22Rv1 (cell line): ENCODE measurements at regions not wholly inside any gene's neighbourhood (a gene's known extent, or its start where the extent isn't known, plus 50 kb on each side); places are given as distances from the start of the nearest gene placed in this dataset.

Experiments
- ZFX ChIP-seq: fragments of 450-650 bp; IDR thresholded peaks from 2 replicates; pipeline ENCODE4 v1.6.1; 2017; ENCODE audit warnings: antibody characterized with exemption, borderline replicate concordance
- TF ChIP-seq, protein P1 (sequence below): fragments of 450-650 bp; IDR thresholded peaks from 2 replicates; pipeline ENCODE4 v1.5.1; 2017; ENCODE audit warnings: mild to moderate bottlenecking

DNA sequence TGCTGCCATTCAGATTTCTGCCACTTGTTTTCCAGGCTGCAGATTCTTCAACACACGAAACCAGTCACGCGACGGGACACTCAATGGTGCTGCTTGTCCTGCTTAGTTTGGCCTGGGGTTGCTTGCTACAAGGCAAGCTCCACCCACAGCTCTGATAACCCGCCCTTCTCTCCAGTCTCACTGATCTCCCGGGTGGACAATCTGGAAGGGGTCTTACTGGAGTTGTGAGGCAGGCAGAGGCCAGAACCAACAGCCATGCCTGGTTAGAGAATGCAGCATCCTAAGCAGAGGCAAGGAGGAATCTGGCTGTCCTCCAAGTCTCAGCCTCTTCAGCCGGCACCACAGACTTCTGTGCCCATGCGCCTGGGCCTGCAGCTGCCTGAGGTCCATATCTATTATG is 119.1 kb downstream of the KCNJ12 start:
- TF ChIP-seq, protein P1, sequence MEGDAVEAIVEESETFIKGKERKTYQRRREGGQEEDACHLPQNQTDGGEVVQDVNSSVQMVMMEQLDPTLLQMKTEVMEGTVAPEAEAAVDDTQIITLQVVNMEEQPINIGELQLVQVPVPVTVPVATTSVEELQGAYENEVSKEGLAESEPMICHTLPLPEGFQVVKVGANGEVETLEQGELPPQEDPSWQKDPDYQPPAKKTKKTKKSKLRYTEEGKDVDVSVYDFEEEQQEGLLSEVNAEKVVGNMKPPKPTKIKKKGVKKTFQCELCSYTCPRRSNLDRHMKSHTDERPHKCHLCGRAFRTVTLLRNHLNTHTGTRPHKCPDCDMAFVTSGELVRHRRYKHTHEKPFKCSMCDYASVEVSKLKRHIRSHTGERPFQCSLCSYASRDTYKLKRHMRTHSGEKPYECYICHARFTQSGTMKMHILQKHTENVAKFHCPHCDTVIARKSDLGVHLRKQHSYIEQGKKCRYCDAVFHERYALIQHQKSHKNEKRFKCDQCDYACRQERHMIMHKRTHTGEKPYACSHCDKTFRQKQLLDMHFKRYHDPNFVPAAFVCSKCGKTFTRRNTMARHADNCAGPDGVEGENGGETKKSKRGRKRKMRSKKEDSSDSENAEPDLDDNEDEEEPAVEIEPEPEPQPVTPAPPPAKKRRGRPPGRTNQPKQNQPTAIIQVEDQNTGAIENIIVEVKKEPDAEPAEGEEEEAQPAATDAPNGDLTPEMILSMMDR, result no peak
- no peak for TF ChIP-seq ZFX
